ENCODE measurements at regions not wholly inside any gene's neighbourhood (a gene's known extent, or its start where the extent isn't known, plus 50 kb on each side); places are given as distances from the start of the nearest gene placed in this dataset.

- TF ChIP-seq SRSF3 (IDR thresholded peaks at IDR 0.05; ENCODE audit: insufficient read depth, low read length): no peak
- TF ChIP-seq ZC3H4 (CRISPR knock-in tag; IDR thresholded peaks at IDR 0.05; ENCODE audit: borderline replicate concordance): no peak
- TF ChIP-seq VEZF1 (CRISPR knock-in tag; IDR thresholded peaks at IDR 0.05): no peak
- TF ChIP-seq SAP30 (IDR thresholded peaks at IDR 0.05; ENCODE audit: borderline replicate concordance, insufficient read depth, low read depth, low read length, poor library complexity, severe bottlenecking): no peak
- TF ChIP-seq MAFG (tag; conservative IDR thresholded peaks at IDR 0.05): no peak
- no peak for TF ChIP-seq SP1 (CRISPR knock-in tag; IDR thresholded peaks at IDR 0.05)
- TF ChIP-seq ARID3B (CRISPR knock-in tag; IDR thresholded peaks at IDR 0.05; ENCODE audit: borderline replicate concordance): no peak
- TF ChIP-seq PCBP2 (IDR thresholded peaks at IDR 0.05; ENCODE audit: low read depth, low read length, poor library complexity, severe bottlenecking): no peak
- TF ChIP-seq MAFK (IDR thresholded peaks at IDR 0.05; ENCODE audit: low read length): no peak
Observed at GRCh38 chr7:33731912-33732311, 173.4 kb upstream of the BMPER start (continued).
